HepG2 (cell line): ENCODE measurements at regions not wholly inside any gene's neighbourhood (a gene's known extent, or its start where the extent isn't known, plus 50 kb on each side); places are given as distances from the start of the nearest gene placed in this dataset.

Experiments
- ATAC-seq: fragments of 200-7000 bp; cut with Tn5 transposase; 3 replicates; pipeline ENCODE4 v1.9.1; 2020; ENCODE audit warnings: mild to moderate bottlenecking, moderate library complexity
- BruUV-seq: library from RNA; stranded (reverse); fragments of 400-500 nt; replicated peaks from 2 replicates; lab custom pipeline; 2021; lab: Mats Ljungman, UMichigan
- CTCF ChIA-PET: fragments of 300-600 bp; formaldehyde crosslinking; extraction: SDS; loops from one replicate; lab custom pipeline; 2021; ENCODE audit warnings: low total read pairs, inconsistent platforms, low intra/inter-chr PET ratio; lab: Yijun Ruan, JAX
- POLR2A ChIA-PET: fragments of 350-600 bp; sonication (Branson Sonifier 250); formaldehyde crosslinking; loops from one replicate; lab custom pipeline; 2020; ENCODE audit warnings: antibody characterized with exemption, inconsistent platforms; lab: Yijun Ruan, JAX
- DNase-seq: peaks from one replicate; pipeline ENCODE4 v3.0.0-alpha.2; 2015; ENCODE audit warnings: low spot score
- FAIRE-seq: peaks from 3 replicates; lab custom pipeline; 2011; peaks lifted over from hg19 to GRCh38; lab: Jason Lieb, UNC
- H2AFZ ChIP-seq: one replicate; pipeline ENCODE4 v1.6.1; 2011; ENCODE audit warnings: low read length, inconsistent platforms
- H3K27ac ChIP-seq: fragments of 300-600 bp; 3 replicates; pipeline ENCODE4 v1.8.0; 2011; ENCODE audit warnings: mixed run types, mild to moderate bottlenecking, mixed read lengths, low read length, inconsistent platforms; ENCODE audit not compliant: insufficient read depth; ENCODE audit errors: extremely low read length
- H3K27me3 ChIP-seq, 2 experiments: fragments of 200-600 bp in 1 of 2; 2 replicates in 1 of 2; 3 replicates in 1 of 2; pipeline versions ENCODE4 v1.6.0 to v1.8.0; 2011; ENCODE audit warnings: low read length in 2 of 2, mild to moderate bottlenecking in 2 of 2, moderate library complexity in 2 of 2, inconsistent platforms in 1 of 2; ENCODE audit not compliant: insufficient read depth in 2 of 2, control insufficient read depth in 1 of 2
- H3K36me3 ChIP-seq, 2 experiments: fragments of 200-600 bp in 1 of 2; replicated peaks in 1 of 2; 2 replicates in 1 of 2; 3 replicates in 1 of 2; pipeline versions ENCODE4 v1.5.1 to v1.8.0; 2011; ENCODE audit warnings: low read length in 2 of 2, inconsistent platforms in 1 of 2; ENCODE audit not compliant: insufficient read depth in 2 of 2, control insufficient read depth in 1 of 2
- H3K4me1 ChIP-seq: 2 replicates; pipeline ENCODE4 v1.5.1; 2012; ENCODE audit warnings: low read length, inconsistent platforms; ENCODE audit not compliant: insufficient read depth
- H3K4me2 ChIP-seq: 2 replicates; pipeline ENCODE4 v1.6.0; 2011; ENCODE audit warnings: low read depth, low read length, inconsistent platforms
- H3K4me3 ChIP-seq, 3 experiments: fragments of 200-600 bp in 1 of 3; sonication (generic), shearing (Covaris generic) in 1 of 3; replicated peaks in 1 of 3; 2 replicates each; pipeline ENCODE4 v1.5.1; 2011 to 2016; ENCODE audit warnings: low read length in 3 of 3, inconsistent platforms in 2 of 3, low read depth in 2 of 3, mild to moderate bottlenecking in 2 of 3, control low read depth in 1 of 3, mixed read lengths in 1 of 3; ENCODE audit not compliant: insufficient read depth in 1 of 3
- H3K79me2 ChIP-seq: one replicate; pipeline ENCODE4 v1.6.1; 2011; ENCODE audit warnings: low read length, inconsistent platforms; ENCODE audit not compliant: insufficient read depth
- H3K9ac ChIP-seq: 2 replicates; pipeline ENCODE4 v1.6.0; 2011; ENCODE audit warnings: mild to moderate bottlenecking, low read depth, low read length, inconsistent platforms; ENCODE audit not compliant: insufficient read depth
- H3K9me3 ChIP-seq: 2 replicates; pipeline ENCODE4 v1.5.1; 2012; ENCODE audit warnings: mild to moderate bottlenecking, low read length
- H4K20me1 ChIP-seq: 2 replicates; pipeline ENCODE4 v1.6.0; 2011; ENCODE audit warnings: inconsistent platforms, mild to moderate bottlenecking, low read length, moderate library complexity; ENCODE audit not compliant: insufficient read depth
- ATF1 ChIP-seq: IDR thresholded peaks from 2 replicates; pipeline ENCODE4 v1.6.1; 2016; ENCODE audit warnings: mild to moderate bottlenecking, control low read depth
- FOSL1 ChIP-seq: sonication (generic); formaldehyde crosslinking; IDR thresholded peaks from 2 replicates; pipeline ENCODE4 v1.9.0; 2021; ENCODE audit warnings: missing genetic modification reagents, borderline replicate concordance
- HNRNPH1 ChIP-seq: fragments of 200-400 bp; formaldehyde crosslinking; optimal IDR thresholded peaks from 2 replicates; pipeline ENCODE3; 2017; ENCODE audit warnings: mild to moderate bottlenecking, low read depth, low read length
- MTA1 ChIP-seq: sonication (generic); formaldehyde crosslinking; IDR thresholded peaks from 2 replicates; pipeline ENCODE4 v1.4.0; 2020; ENCODE audit warnings: missing genetic modification reagents, mild to moderate bottlenecking, borderline replicate concordance
- MTA3 ChIP-seq: sonication (generic); formaldehyde crosslinking; IDR thresholded peaks from 2 replicates; pipeline ENCODE4 v1.4.0; 2020; ENCODE audit warnings: missing genetic modification reagents
- NFE2 ChIP-seq: sonication (generic); formaldehyde crosslinking; IDR thresholded peaks from 2 replicates; pipeline ENCODE4 v1.4.0; 2020; ENCODE audit warnings: missing genetic modification reagents
- PITX1 ChIP-seq: sonication (generic); formaldehyde crosslinking; IDR thresholded peaks from 2 replicates; pipeline ENCODE4 v1.5.1; 2020; ENCODE audit warnings: mild to moderate bottlenecking, missing genetic modification reagents
- POGZ ChIP-seq: sonication (generic); formaldehyde crosslinking; IDR thresholded peaks from 2 replicates; pipeline ENCODE4 v1.4.0; 2020; ENCODE audit warnings: mild to moderate bottlenecking, missing genetic modification reagents
- RFX1 ChIP-seq: fragments of 450-650 bp; IDR thresholded peaks from 2 replicates; pipeline ENCODE4 v1.6.1; 2017
- SIN3B ChIP-seq: fragments of 150-350 bp; IDR thresholded peaks from 2 replicates; pipeline ENCODE4 v1.6.1; 2014; ENCODE audit warnings: low read length
- ZFP37 ChIP-seq: sonication (generic); formaldehyde crosslinking; IDR thresholded peaks from 2 replicates; pipeline ENCODE4 v1.4.0; 2020; ENCODE audit warnings: missing genetic modification reagents, borderline replicate concordance
- ZNF207 ChIP-seq: fragments of 450-650 bp; IDR thresholded peaks from 2 replicates; pipeline ENCODE4 v1.6.1; 2016; ENCODE audit warnings: antibody characterized with exemption, borderline replicate concordance
- ZNF337 ChIP-seq: sonication (generic); formaldehyde crosslinking; IDR thresholded peaks from 2 replicates; pipeline ENCODE4 v1.5.1; 2020; ENCODE audit warnings: missing genetic modification reagents, low read depth, mild to moderate bottlenecking, borderline replicate concordance
- ZNF567 ChIP-seq: sonication (generic); formaldehyde crosslinking; IDR thresholded peaks from 2 replicates; pipeline ENCODE4 v1.8.1; 2023; ENCODE audit warnings: mild to moderate bottlenecking, missing genetic modification reagents, borderline replicate concordance
- ZNF629 ChIP-seq: sonication (generic); formaldehyde crosslinking; conservative IDR thresholded peaks from 2 replicates; pipeline ENCODE4 v1.5.0; 2020; ENCODE audit warnings: missing genetic modification reagents
- WGBS: methylation state at CpG from one replicate; pipeline ENCODE4 v1.1.6; 2017; ENCODE audit warnings: low lambda C conversion rate; 5-methylcytosine and 5-hydroxymethylcytosine counted together
- in situ Hi-C: cut with HindIII; loops from 2 replicates; pipeline ENCODE4 v1.10.0; 2017; ENCODE audit warnings: low pct_unique_long_range_greater_than_20kb; ENCODE audit not compliant: extremely low pct_ligation_motif_present
- intact Hi-C: fragments of 100-400 bp; cut with micrococcal nuclease; formaldehyde crosslinking; loops from one replicate; pipeline ENCODE4 v1.10.0; 2022; ENCODE audit not compliant: unreplicated experiment

DNA sequence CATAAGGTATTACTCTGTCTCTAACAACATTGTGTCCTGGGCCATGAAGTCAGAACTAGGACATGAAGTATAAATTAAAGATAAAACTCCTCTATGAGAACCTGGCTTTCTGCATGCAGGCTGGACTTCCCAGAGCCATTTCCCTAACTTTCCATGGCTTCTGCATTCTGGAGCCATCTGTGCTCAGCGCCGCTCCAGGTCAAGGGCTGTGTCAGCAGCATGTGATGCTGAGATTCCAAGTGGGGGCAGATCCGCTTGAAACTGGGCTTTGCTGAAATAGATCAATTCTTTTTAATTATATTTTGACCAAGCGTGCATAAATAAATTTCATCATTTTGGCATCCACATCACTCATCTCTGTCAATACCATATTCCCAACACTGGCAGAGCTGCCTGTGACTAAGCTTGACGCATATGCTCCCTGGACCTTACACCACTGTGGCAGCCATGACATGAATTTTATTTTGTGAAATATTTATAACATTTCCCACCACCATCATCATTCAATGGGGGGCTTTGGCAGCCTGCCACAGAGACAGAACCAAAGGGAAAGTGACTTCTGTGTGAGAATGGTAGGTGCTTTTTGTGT is 110.4 kb upstream of the KCNK1 start:
- Histone ChIP-seq H3K9ac (no peak overlapping the region), H2AFZ (no peak overlapping the region), H4K20me1 (no peaks in the 10 kb centered on the region), H3K79me2 (no peaks in the 10 kb centered on the region), H3K9me3 (no peaks in the 10 kb centered on the region), H3K27me3 (no peaks in the 10 kb centered on the region; a peak in 1 of 5 replicates), H3K4me3 (no peak overlapping the region), H3K4me1 (no peaks in the 10 kb centered on the region), H3K27ac (no peak overlapping the region), H3K4me2 (no peak overlapping the region), H3K36me3 (no peaks in the 10 kb centered on the region)
- TF ChIP-seq RFX1 (no peak), ZNF337 (no peak), POGZ (CRISPR knock-in tag) (no peak), HNRNPH1 (no peak), ZNF567 (no peak), ATF1 (CRISPR knock-in tag) (no peak), ZFP37 (CRISPR knock-in tag) (no peak), NFE2 (CRISPR knock-in tag) (no peak), MTA3 (CRISPR knock-in tag) (no peak), MTA1 (CRISPR knock-in tag) (no peak), ZNF629 (CRISPR knock-in tag) (no peak), SIN3B (no peak), ZNF207 (no peak), FOSL1 (CRISPR knock-in tag) (no peak), PITX1 (no peak)
- no peak for FAIRE-seq
- POLR2A ChIA-PET: no interaction called here
- 59% methylated on average over 5 of the region's 5 CpGs for WGBS
- BruUV-seq: no TSS peak
- intact Hi-C loops (no loop called here), in situ Hi-C loops (no loop called here)
- ATAC-seq: no peak
- CTCF ChIA-PET: no interaction called here
- no peak for DNase-seq
